Large intestine (tissue), 3 donors: ENCODE measurements at regions not wholly inside any gene's neighbourhood (a gene's known extent, or its start where the extent isn't known, plus 50 kb on each side); places are given as distances from the start of the nearest gene placed in this dataset.
"Not testable (repeated sequence)": the region's sequence is repeated elsewhere in the genome, so short reads cannot be mapped to it uniquely, and the experiment has no call there.

Experiments
- DNase-seq, 2 donors: peaks; one replicate each; pipeline versions ENCODE4 v3.0.0 to v3.0.0-alpha.2; 2013
- H3K27ac ChIP-seq: one replicate; pipeline ENCODE4 v1.5.1; 2013; ENCODE audit warnings: low read length
- H3K27me3 ChIP-seq: 2 replicates; pipeline ENCODE4 v1.6.1; 2013; ENCODE audit warnings: low read length; ENCODE audit not compliant: control insufficient read depth, insufficient read depth
- H3K36me3 ChIP-seq: 2 replicates; pipeline ENCODE4 v1.6.1; 2013; ENCODE audit warnings: low read length; ENCODE audit not compliant: control insufficient read depth, insufficient read depth
- H3K4me1 ChIP-seq: one replicate; pipeline ENCODE4 v1.6.1; 2013; ENCODE audit warnings: low read length; ENCODE audit not compliant: control insufficient read depth, insufficient read depth
- H3K4me3 ChIP-seq: one replicate; pipeline ENCODE4 v1.5.1; 2013; ENCODE audit warnings: low read length
- H3K9me3 ChIP-seq: one replicate; pipeline ENCODE4 v1.6.1; 2013; ENCODE audit warnings: mild to moderate bottlenecking, low read depth, low read length, moderate library complexity; ENCODE audit not compliant: control insufficient read depth
- WGBS: methylation state at CpG from one replicate; pipeline ENCODE4 v1.1.5; 2013; ENCODE audit warnings: low lambda C conversion rate; ENCODE audit not compliant: insufficient coverage; 5-methylcytosine and 5-hydroxymethylcytosine counted together

- no peaks in the 10 kb centered on the region for H3K4me1 ChIP-seq
- no peak for DNase-seq
- H3K9me3 ChIP-seq: no peaks in the 10 kb centered on the region
- no peaks in the 10 kb centered on the region for H3K36me3 ChIP-seq
- H3K27ac ChIP-seq: no peak overlapping the region
- 100% methylated on average over 1 of the region's 1 CpG for WGBS
- no peaks in the 10 kb centered on the region for H3K27me3 ChIP-seq
- H3K4me3 ChIP-seq: no peak overlapping the region
Measured at GRCh38 chr1:73197972-73198371, 915.6 kb upstream of the NEGR1 start.

- no peaks in the 10 kb centered on the region for H3K4me1 ChIP-seq
- WGBS: no CpG with 5 or more reads among the region's 1 CpG
- H3K4me3 ChIP-seq: no peak overlapping the region
- no peak overlapping the region for H3K27ac ChIP-seq
- H3K9me3 ChIP-seq: no peaks in the 10 kb centered on the region
- no peaks in the 10 kb centered on the region for H3K36me3 ChIP-seq
- no peak for DNase-seq
- H3K27me3 ChIP-seq: no peaks in the 10 kb centered on the region
Measured at GRCh38 chr1:73194965-73195364, 912.6 kb upstream of the NEGR1 start.

- H3K27me3 ChIP-seq, H3K4me3 ChIP-seq, DNase-seq, H3K4me1 ChIP-seq, H3K27ac ChIP-seq, H3K36me3 ChIP-seq, H3K9me3 ChIP-seq: not testable (repeated sequence)
- WGBS: 83% methylated on average over 2 of the region's 2 CpGs
Measured at GRCh38 chr1:73183581-73183980, 901.2 kb upstream of the NEGR1 start.

- no CpG with 5 or more reads among the region's 13 CpGs for WGBS
- no peak for DNase-seq
- no peak overlapping the region for H3K27ac ChIP-seq
Measured at GRCh38 chr1:73181190-73181540, 898.8 kb upstream of the NEGR1 start.

GRCh38 chr1:73180397-73181189 lies 898.3 kb upstream of the NEGR1 start:
- Histone ChIP-seq H3K27ac (no peak overlapping the region), H3K9me3 (peaks cover 10% of the 10 kb centered on the region), H3K4me1 (no peaks in the 10 kb centered on the region), H3K27me3 (no peaks in the 10 kb centered on the region), H3K4me3 (no peak overlapping the region), H3K36me3 (no peaks in the 10 kb centered on the region)
- DNase-seq: no peak
- no CpG with 5 or more reads among the region's 10 CpGs for WGBS

More at GRCh38 chr1:73181190-73181540, 898.8 kb upstream of the NEGR1 start:
- Histone ChIP-seq H3K27me3 (no peaks in the 10 kb centered on the region), H3K4me1 (no peaks in the 10 kb centered on the region), H3K36me3 (no peaks in the 10 kb centered on the region), H3K9me3 (peaks cover 10% of the 10 kb centered on the region), H3K4me3 (no peak overlapping the region)

- Histone ChIP-seq H3K4me3 (no peak overlapping the region), H3K27ac (no peak overlapping the region), H3K4me1 (no peaks in the 10 kb centered on the region), H3K27me3 (no peaks in the 10 kb centered on the region), H3K36me3 (no peaks in the 10 kb centered on the region), H3K9me3 (peaks cover 10% of the 10 kb centered on the region)
- no CpG with 5 or more reads among the region's 2 CpGs for WGBS
- no peak for DNase-seq
Measured at GRCh38 chr1:73176902-73177301, 894.6 kb upstream of the NEGR1 start.

GRCh38 chr1:73167009-73167657 lies 884.8 kb upstream of the NEGR1 start:
- Histone ChIP-seq H3K36me3 (no peaks in the 10 kb centered on the region), H3K4me1 (no peaks in the 10 kb centered on the region), H3K9me3 (no peaks in the 10 kb centered on the region), H3K27me3 (no peaks in the 10 kb centered on the region), H3K27ac (no peak overlapping the region), H3K4me3 (no peak overlapping the region)
- WGBS: 0% methylated on average over 1 of the region's 2 CpGs
- DNase-seq: no peak

GRCh38 chr1:73162564-73162963 lies 880.2 kb upstream of the NEGR1 start:
- no peaks in the 10 kb centered on the region for H3K36me3 ChIP-seq
- no peak for DNase-seq
- H3K4me1 ChIP-seq: no peaks in the 10 kb centered on the region
- H3K9me3 ChIP-seq: no peaks in the 10 kb centered on the region
- no peak overlapping the region for H3K27ac ChIP-seq
- H3K27me3 ChIP-seq: no peaks in the 10 kb centered on the region
- no CpG with 5 or more reads among the region's 5 CpGs for WGBS
- no peak overlapping the region for H3K4me3 ChIP-seq

- no peak overlapping the region for H3K4me3 ChIP-seq
- no CpG with 5 or more reads among the region's 1 CpG for WGBS
- no peak overlapping the region for H3K27ac ChIP-seq
- no peak for DNase-seq
- no peaks in the 10 kb centered on the region for H3K36me3 ChIP-seq
- no peaks in the 10 kb centered on the region for H3K9me3 ChIP-seq
- no peaks in the 10 kb centered on the region for H3K27me3 ChIP-seq
- no peaks in the 10 kb centered on the region for H3K4me1 ChIP-seq
Measured at GRCh38 chr1:73161418-73161817, 879.1 kb upstream of the NEGR1 start.

GRCh38 chr1:73160759-73161158 lies 878.4 kb upstream of the NEGR1 start:
- Histone ChIP-seq H3K4me3 (no peak overlapping the region), H3K4me1 (no peaks in the 10 kb centered on the region), H3K9me3 (no peaks in the 10 kb centered on the region), H3K27me3 (no peaks in the 10 kb centered on the region), H3K36me3 (no peaks in the 10 kb centered on the region), H3K27ac (no peak overlapping the region)
- DNase-seq: no peak
- no CpG with 5 or more reads among the region's 1 CpG for WGBS

- Histone ChIP-seq H3K9me3 (no peaks in the 10 kb centered on the region), H3K36me3 (no peaks in the 10 kb centered on the region), H3K4me3 (no peak overlapping the region), H3K4me1 (no peaks in the 10 kb centered on the region), H3K27ac (no peak overlapping the region), H3K27me3 (no peaks in the 10 kb centered on the region)
- no peak for DNase-seq
Measured at GRCh38 chr1:73144311-73144710, 862.0 kb upstream of the NEGR1 start.
